ENCODE measurements at regions not wholly inside any gene's neighbourhood (a gene's known extent, or its start where the extent isn't known, plus 50 kb on each side); places are given as distances from the start of the nearest gene placed in this dataset.
"Not testable (repeated sequence)": the region's sequence is repeated elsewhere in the genome, so short reads cannot be mapped to it uniquely, and the experiment has no call there.

DNA sequence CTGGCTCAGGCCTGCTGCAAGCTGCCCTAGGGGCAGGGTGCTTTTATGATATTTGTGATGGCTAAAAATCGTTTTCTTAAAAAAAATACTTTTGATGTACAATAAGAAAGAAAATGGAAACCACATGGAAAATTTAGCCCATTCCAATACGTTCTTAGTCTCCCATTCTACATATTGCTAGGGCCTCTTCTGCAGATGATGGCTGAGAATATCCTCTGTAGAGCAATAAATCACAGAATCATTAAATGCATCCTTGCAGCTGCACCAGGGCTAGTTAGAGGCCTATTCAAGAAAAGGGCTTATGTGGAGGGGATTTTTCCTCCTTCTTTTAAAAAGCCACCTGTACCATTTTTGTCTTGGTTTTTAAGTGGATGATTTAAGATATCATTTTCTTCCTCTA is 97.6 kb upstream of the C1GALT1C1 start:
- Histone ChIP-seq H3K4me1 (no peaks in the 10 kb centered on the region), H3K9me3 (no peaks in the 10 kb centered on the region), H3K36me3 (no peaks in the 10 kb centered on the region), H3K27ac (no peak overlapping the region), H3K4me3 (no peak overlapping the region), H3K27me3 (peaks cover 0 to 3% (median 0%) of the 10 kb centered on the region in 3 donors)
- intact Hi-C loops (cut with DNase I) = no loop called here
- 76% methylated on average over 2 of the region's 2 CpGs for WGBS, 2 donors
- no peak for TF ChIP-seq POLR2AphosphoS5 (IDR thresholded peaks at IDR 0.05)
- no peak for TF ChIP-seq EP300 (IDR thresholded peaks at IDR 0.05)
- no peak for TF ChIP-seq POLR2A (IDR thresholded peaks at IDR 0.05)
- TF ChIP-seq CTCF (IDR thresholded peaks at IDR 0.05) = no peak
- no peak for DNase-seq

- Histone ChIP-seq H3K9me3 (no peaks in the 10 kb centered on the region), H3K4me1 (no peaks in the 10 kb centered on the region), H3K36me3 (no peaks in the 10 kb centered on the region), H3K27me3 (peaks cover 0 to 3% (median 0%) of the 10 kb centered on the region in 3 donors), H3K27ac (no peak overlapping the region), H3K4me3 (no peak overlapping the region)
- intact Hi-C loops (cut with DNase I) = no loop called here
- 54 to 83% methylated on average over 2 of the region's 2 CpGs for whole genome bisulfite sequencing, 2 donors
- TF ChIP-seq POLR2A (IDR thresholded peaks at IDR 0.05) = no peak
- DNase-seq = no peak
These were observed 96.4 kb upstream of the C1GALT1C1 start for GRCh38 chrX:120726294-120726693.

GRCh38 chrX:120725874-120726273 is 96.0 kb upstream of the C1GALT1C1 start:
- Histone ChIP-seq H3K27ac (no peak overlapping the region), H3K27me3 (peaks cover 0 to 3% (median 0%) of the 10 kb centered on the region in 3 donors), H3K4me3 (no peak overlapping the region), H3K4me1 (no peaks in the 10 kb centered on the region), H3K9me3 (no peaks in the 10 kb centered on the region), H3K36me3 (no peaks in the 10 kb centered on the region)
- intact Hi-C loops (cut with DNase I) = no loop called here
- TF ChIP-seq POLR2A (IDR thresholded peaks at IDR 0.05) (no peak), CTCF (IDR thresholded peaks at IDR 0.05) (no peak), POLR2AphosphoS5 (IDR thresholded peaks at IDR 0.05) (no peak)
- WGBS, 2 donors = 79 to 88% methylated on average over 1 of the region's 1 CpG
- no peak for DNase-seq

GRCh38 chrX:120719622-120720021 is 89.8 kb upstream of the C1GALT1C1 start:
- 80 to 82% methylated on average over 2 of the region's 2 CpGs for WGBS, 2 donors
- H3K36me3 ChIP-seq = no peaks in the 10 kb centered on the region
- TF ChIP-seq POLR2A (IDR thresholded peaks at IDR 0.05) (no peak), EP300 (IDR thresholded peaks at IDR 0.05) (no peak)
- no peaks in the 10 kb centered on the region for H3K4me1 ChIP-seq
- no peaks in the 10 kb centered on the region for H3K27me3 ChIP-seq
- no peaks in the 10 kb centered on the region for H3K9me3 ChIP-seq
- DNase-seq = no peak
- H3K27ac ChIP-seq = no peak overlapping the region
- intact Hi-C loops (cut with DNase I) = loop anchor here (10.0 kb wide), 1 partner anchor 605 kb away; the partner anchor contains the start of gene RHOXF1
- H3K4me3 ChIP-seq = no peak overlapping the region

- no peaks in the 10 kb centered on the region for H3K27me3 ChIP-seq
- no peak overlapping the region for H3K4me3 ChIP-seq
- no peak overlapping the region for H3K27ac ChIP-seq
- intact Hi-C loops (cut with DNase I) = loop anchor here (10.0 kb wide), 1 partner anchor 604 kb away; the partner anchor contains the start of gene RHOXF1
- WGBS, 2 donors = 88 to 90% methylated on average over 2 of the region's 2 CpGs
- H3K9me3 ChIP-seq = no peaks in the 10 kb centered on the region
- no peak for TF ChIP-seq CTCF (IDR thresholded peaks at IDR 0.05)
- TF ChIP-seq POLR2A (IDR thresholded peaks at IDR 0.05) = no peak
- no peak for TF ChIP-seq EP300 (IDR thresholded peaks at IDR 0.05)
- TF ChIP-seq POLR2AphosphoS5 (IDR thresholded peaks at IDR 0.05) = no peak
- DNase-seq = no peak
- no peaks in the 10 kb centered on the region for H3K4me1 ChIP-seq
- H3K36me3 ChIP-seq = no peaks in the 10 kb centered on the region
These were observed 89.1 kb upstream of the C1GALT1C1 start for GRCh38 chrX:120718969-120719368.

- H3K4me3 ChIP-seq; DNase-seq; H3K27me3 ChIP-seq; H3K9me3 ChIP-seq; intact Hi-C loops (cut with DNase I); H3K36me3 ChIP-seq; H3K4me1 ChIP-seq; H3K27ac ChIP-seq: not testable (repeated sequence)
- 95% methylated on average over 2 of the region's 2 CpGs for WGBS, 2 donors
These were observed 72.5 kb upstream of the C1GALT1C1 start for GRCh38 chrX:120702337-120702736.

Data from sigmoid colon (tissue), 6 donors.